Body of pancreas (tissue), 4 donors: ENCODE measurements at regions not wholly inside any gene's neighbourhood (a gene's known extent, or its start where the extent isn't known, plus 50 kb on each side); places are given as distances from the start of the nearest gene placed in this dataset.

Experiments
- POLR2A ChIP-seq, 3 donors: fragments of 450-650 bp; IDR thresholded peaks; one replicate each; pipeline ENCODE4 v1.6.1; 2016; ENCODE audit warnings: antibody characterized with exemption in 3 of 3, mild to moderate bottlenecking in 2 of 3
- TF ChIP-seq, protein P1 (sequence below), 7 experiments: fragments of 450-650 bp in 4 of 7; fragments of 200-600 bp in 3 of 7; sonication (generic) in 3 of 7; IDR thresholded peaks; one replicate each; pipeline ENCODE4 v1.5.1; 2016 to 2019; ENCODE audit warnings: antibody characterized with exemption in 7 of 7

DNA sequence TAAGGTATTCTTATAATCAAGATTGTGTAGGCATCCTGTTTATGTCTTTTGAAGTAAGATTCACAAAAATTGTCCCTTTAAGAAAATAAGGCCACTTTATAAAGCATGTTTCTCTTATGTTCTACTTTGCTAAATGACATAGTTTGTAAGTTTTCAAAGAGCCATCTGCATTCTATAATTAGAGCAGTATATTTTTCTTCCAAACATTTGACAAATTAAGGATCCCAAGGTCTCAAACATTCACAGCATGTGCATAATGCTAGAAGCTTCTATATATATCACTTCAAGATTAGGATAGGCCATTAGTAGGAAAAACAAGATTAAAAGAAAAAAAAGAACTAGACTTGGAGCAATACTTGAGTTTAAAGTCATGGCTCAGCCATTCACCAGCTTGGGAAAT lies 55.9 kb upstream of the DOK5 start:
- TF ChIP-seq, protein P1, sequence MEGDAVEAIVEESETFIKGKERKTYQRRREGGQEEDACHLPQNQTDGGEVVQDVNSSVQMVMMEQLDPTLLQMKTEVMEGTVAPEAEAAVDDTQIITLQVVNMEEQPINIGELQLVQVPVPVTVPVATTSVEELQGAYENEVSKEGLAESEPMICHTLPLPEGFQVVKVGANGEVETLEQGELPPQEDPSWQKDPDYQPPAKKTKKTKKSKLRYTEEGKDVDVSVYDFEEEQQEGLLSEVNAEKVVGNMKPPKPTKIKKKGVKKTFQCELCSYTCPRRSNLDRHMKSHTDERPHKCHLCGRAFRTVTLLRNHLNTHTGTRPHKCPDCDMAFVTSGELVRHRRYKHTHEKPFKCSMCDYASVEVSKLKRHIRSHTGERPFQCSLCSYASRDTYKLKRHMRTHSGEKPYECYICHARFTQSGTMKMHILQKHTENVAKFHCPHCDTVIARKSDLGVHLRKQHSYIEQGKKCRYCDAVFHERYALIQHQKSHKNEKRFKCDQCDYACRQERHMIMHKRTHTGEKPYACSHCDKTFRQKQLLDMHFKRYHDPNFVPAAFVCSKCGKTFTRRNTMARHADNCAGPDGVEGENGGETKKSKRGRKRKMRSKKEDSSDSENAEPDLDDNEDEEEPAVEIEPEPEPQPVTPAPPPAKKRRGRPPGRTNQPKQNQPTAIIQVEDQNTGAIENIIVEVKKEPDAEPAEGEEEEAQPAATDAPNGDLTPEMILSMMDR (IDR thresholded peaks at IDR 0.05), result no peak
- no peak for TF ChIP-seq POLR2A (IDR thresholded peaks at IDR 0.05)
